GM18907 (cell line): ENCODE measurements at regions not wholly inside any gene's neighbourhood (a gene's known extent, or its start where the extent isn't known, plus 50 kb on each side); places are given as distances from the start of the nearest gene placed in this dataset.

Experiments used
- ATAC-seq: cut with Tn5 transposase; IDR thresholded peaks from one replicate; pipeline ENCODE4 v1.9.1; 2021; ENCODE audit warnings: mild to moderate bottlenecking, moderate library complexity; ENCODE audit not compliant: unreplicated experiment

- ATAC-seq: no peak
These were observed 500.7 kb downstream of the MAFB start for GRCh38 chr20:40188319-40188718.

GRCh38 chr20:40186826-40187225 is 502.2 kb downstream of the MAFB start:
- no peak for ATAC-seq

- no peak for ATAC-seq
These were observed 507.4 kb downstream of the MAFB start for GRCh38 chr20:40181676-40182075.

GRCh38 chr20:40176098-40176841 is 512.8 kb downstream of the MAFB start:
- no peak for ATAC-seq

GRCh38 chr20:40175296-40175695 is 513.7 kb downstream of the MAFB start:
- no peak for ATAC-seq

- no peak for ATAC-seq
These were observed 515.2 kb downstream of the MAFB start for GRCh38 chr20:40173872-40174271.

GRCh38 chr20:40168981-40169620 is 519.9 kb downstream of the MAFB start:
- ATAC-seq: no peak

GRCh38 chr20:40161391-40161790 is 527.6 kb downstream of the MAFB start:
- ATAC-seq: no peak

GRCh38 chr20:40160097-40160550 is 528.9 kb downstream of the MAFB start:
- no peak for ATAC-seq

- no peak for ATAC-seq
These were observed 529.8 kb downstream of the MAFB start for GRCh38 chr20:40159276-40159675.

- peak; percentile 94 for ATAC-seq
These were observed 532.3 kb downstream of the MAFB start for GRCh38 chr20:40156600-40157317.

GRCh38 chr20:40154514-40154913 is 534.5 kb downstream of the MAFB start:
- no peak for ATAC-seq

GRCh38 chr20:40148886-40149285 is 540.1 kb downstream of the MAFB start:
- ATAC-seq: no peak

- no peak for ATAC-seq
These were observed 543.0 kb downstream of the MAFB start for GRCh38 chr20:40146071-40146470.

GRCh38 chr20:40144581-40144980 is 544.5 kb downstream of the MAFB start:
- ATAC-seq: no peak

- no peak for ATAC-seq
These were observed 554.9 kb downstream of the MAFB start for GRCh38 chr20:40134176-40134575.

- ATAC-seq: no peak
These were observed 568.2 kb downstream of the MAFB start for GRCh38 chr20:40120827-40121226.

- no peak for ATAC-seq
These were observed 577.8 kb downstream of the MAFB start for GRCh38 chr20:40111282-40111681.

- ATAC-seq: no peak
These were observed 578.7 kb downstream of the MAFB start for GRCh38 chr20:40110311-40110831.

GRCh38 chr20:40109136-40109535 is 579.9 kb downstream of the MAFB start:
- ATAC-seq: no peak

GRCh38 chr20:40108321-40108720 is 580.7 kb downstream of the MAFB start:
- no peak for ATAC-seq

- ATAC-seq: no peak
These were observed 584.1 kb downstream of the MAFB start for GRCh38 chr20:40104959-40105358.
